ENCODE measurements at regions not wholly inside any gene's neighbourhood (a gene's known extent, or its start where the extent isn't known, plus 50 kb on each side); places are given as distances from the start of the nearest gene placed in this dataset.
"Not testable (repeated sequence)": the region's sequence is repeated elsewhere in the genome, so short reads cannot be mapped to it uniquely, and the experiment has no call there.

- intact Hi-C loops (cut with micrococcal nuclease): no loop called here
These were observed 51.2 kb upstream of the SGCE start for GRCh38 chr7:94706996-94707740.

- intact Hi-C loops (cut with micrococcal nuclease): no loop called here
These were observed 54.3 kb upstream of the SGCE start for GRCh38 chr7:94710256-94710655.

GRCh38 chr7:94722360-94722759 lies 66.4 kb upstream of the SGCE start:
- intact Hi-C loops (cut with micrococcal nuclease): not testable (repeated sequence)

- intact Hi-C loops (cut with micrococcal nuclease): not testable (repeated sequence)
These were observed 73.0 kb upstream of the SGCE start for GRCh38 chr7:94728893-94729292.

- intact Hi-C loops (cut with micrococcal nuclease): no loop called here
These were observed 82.1 kb upstream of the SGCE start for GRCh38 chr7:94738071-94738470.

- intact Hi-C loops (cut with micrococcal nuclease): no loop called here
These were observed 83.2 kb upstream of the SGCE start for GRCh38 chr7:94739180-94739579.

- intact Hi-C loops (cut with micrococcal nuclease): no loop called here
These were observed 84.6 kb upstream of the SGCE start for GRCh38 chr7:94740509-94740908.

- intact Hi-C loops (cut with micrococcal nuclease): no loop called here
These were observed 85.2 kb upstream of the SGCE start for GRCh38 chr7:94741179-94741578.

- intact Hi-C loops (cut with micrococcal nuclease): no loop called here
These were observed 92.4 kb upstream of the SGCE start for GRCh38 chr7:94748376-94748775.

GRCh38 chr7:94760446-94761100 lies 104.6 kb upstream of the SGCE start:
- intact Hi-C loops (cut with micrococcal nuclease): no loop called here

- intact Hi-C loops (cut with micrococcal nuclease): no loop called here
These were observed 105.5 kb upstream of the SGCE start for GRCh38 chr7:94761451-94761850.

- intact Hi-C loops (cut with micrococcal nuclease): no loop called here
These were observed 107.3 kb upstream of the SGCE start for GRCh38 chr7:94763268-94763667.

- intact Hi-C loops (cut with micrococcal nuclease): no loop called here
These were observed 113.8 kb upstream of the SGCE start for GRCh38 chr7:94769724-94770123.

- intact Hi-C loops (cut with micrococcal nuclease): no loop called here
These were observed 123.0 kb upstream of the SGCE start for GRCh38 chr7:94778711-94779459.

GRCh38 chr7:94779861-94780260 lies 123.9 kb upstream of the SGCE start:
- intact Hi-C loops (cut with micrococcal nuclease): no loop called here

- intact Hi-C loops (cut with micrococcal nuclease): no loop called here
These were observed 125.3 kb upstream of the SGCE start for GRCh38 chr7:94781236-94781635.

- intact Hi-C loops (cut with micrococcal nuclease): no loop called here
These were observed 124.6 kb upstream of the PPP1R9A start for GRCh38 chr7:94782777-94783176.

GRCh38 chr7:94787285-94787684 lies 120.1 kb upstream of the PPP1R9A start:
- intact Hi-C loops (cut with micrococcal nuclease): no loop called here

GRCh38 chr7:94788378-94788777 lies 119.0 kb upstream of the PPP1R9A start:
- intact Hi-C loops (cut with micrococcal nuclease): not testable (repeated sequence)

- intact Hi-C loops (cut with micrococcal nuclease): loop anchor here (10.0 kb wide), 1 partner anchor 753 kb away; no protein-coding TSS in a partner anchor
These were observed 115.2 kb upstream of the PPP1R9A start for GRCh38 chr7:94792241-94792640.

- intact Hi-C loops (cut with micrococcal nuclease): loop anchor here (10.0 kb wide), 1 partner anchor 747 kb away; no protein-coding TSS in a partner anchor
These were observed 110.0 kb upstream of the PPP1R9A start for GRCh38 chr7:94797404-94797803.

- intact Hi-C loops (cut with micrococcal nuclease): no loop called here
These were observed 103.6 kb upstream of the PPP1R9A start for GRCh38 chr7:94803821-94804220.
